ENCODE measurements at regions not wholly inside any gene's neighbourhood (a gene's known extent, or its start where the extent isn't known, plus 50 kb on each side); places are given as distances from the start of the nearest gene placed in this dataset.

DNA sequence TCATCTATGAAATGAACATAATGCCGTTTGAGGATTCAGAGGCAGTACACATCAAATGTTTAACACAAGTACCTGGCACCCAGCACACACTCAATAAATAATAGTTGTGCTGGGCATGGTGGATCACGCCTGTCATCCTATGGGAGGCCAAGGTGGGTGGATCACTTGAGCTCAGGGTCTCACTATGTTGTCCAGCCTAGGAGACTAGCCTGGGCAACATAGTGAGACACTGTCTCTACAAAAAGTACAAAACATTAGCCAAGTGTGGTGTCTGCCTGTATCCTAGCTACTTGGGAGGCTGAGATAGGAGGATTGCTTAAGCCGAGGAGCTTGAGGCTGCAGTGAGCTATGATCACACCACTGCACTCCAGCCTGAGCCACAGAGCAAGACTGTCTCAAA, 98.1 kb upstream of the SALL4 start:
- TF ChIP-seq, protein P1, sequence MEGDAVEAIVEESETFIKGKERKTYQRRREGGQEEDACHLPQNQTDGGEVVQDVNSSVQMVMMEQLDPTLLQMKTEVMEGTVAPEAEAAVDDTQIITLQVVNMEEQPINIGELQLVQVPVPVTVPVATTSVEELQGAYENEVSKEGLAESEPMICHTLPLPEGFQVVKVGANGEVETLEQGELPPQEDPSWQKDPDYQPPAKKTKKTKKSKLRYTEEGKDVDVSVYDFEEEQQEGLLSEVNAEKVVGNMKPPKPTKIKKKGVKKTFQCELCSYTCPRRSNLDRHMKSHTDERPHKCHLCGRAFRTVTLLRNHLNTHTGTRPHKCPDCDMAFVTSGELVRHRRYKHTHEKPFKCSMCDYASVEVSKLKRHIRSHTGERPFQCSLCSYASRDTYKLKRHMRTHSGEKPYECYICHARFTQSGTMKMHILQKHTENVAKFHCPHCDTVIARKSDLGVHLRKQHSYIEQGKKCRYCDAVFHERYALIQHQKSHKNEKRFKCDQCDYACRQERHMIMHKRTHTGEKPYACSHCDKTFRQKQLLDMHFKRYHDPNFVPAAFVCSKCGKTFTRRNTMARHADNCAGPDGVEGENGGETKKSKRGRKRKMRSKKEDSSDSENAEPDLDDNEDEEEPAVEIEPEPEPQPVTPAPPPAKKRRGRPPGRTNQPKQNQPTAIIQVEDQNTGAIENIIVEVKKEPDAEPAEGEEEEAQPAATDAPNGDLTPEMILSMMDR (IDR thresholded peaks at IDR 0.05; ENCODE audit: low read length, missing control alignments), result no peak

GRCh38 chr20:51899674-51900073, 97.4 kb upstream of the SALL4 start:
- no peak overlapping the region for H3K4me3 ChIP-seq (replicated peaks; ENCODE audit: low read depth, low read length)
- DNase-seq (ENCODE audit: low read depth), result no peak
- TF ChIP-seq, protein P1 (IDR thresholded peaks at IDR 0.05; ENCODE audit: low read length, missing control alignments), result no peak

More for the DNA sequence above, 98.1 kb upstream of the SALL4 start:
- H3K4me3 ChIP-seq (replicated peaks; ENCODE audit: low read depth, low read length), result no peak overlapping the region
- no peak for DNase-seq (ENCODE audit: low read depth)

DNA sequence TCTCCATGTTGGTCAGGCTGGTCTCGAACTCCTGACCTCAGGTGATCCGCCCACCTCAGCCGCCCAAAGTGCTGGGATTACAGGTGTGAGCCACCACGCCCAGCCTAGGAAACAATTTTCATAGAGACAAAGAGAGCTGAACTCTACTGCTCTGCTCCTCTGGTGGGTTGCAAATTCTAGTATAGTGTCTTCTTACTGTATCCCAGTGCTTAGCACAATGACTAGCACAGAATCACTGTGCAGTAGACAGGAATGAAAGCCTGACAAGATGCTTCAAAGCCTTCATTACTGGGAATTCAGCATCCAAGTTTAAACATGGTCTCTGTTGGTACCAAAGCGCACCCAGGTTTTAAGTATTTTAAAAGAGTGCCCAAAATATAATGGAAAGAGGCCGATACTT, 96.5 kb upstream of the SALL4 start:
- TF ChIP-seq, protein P1 (IDR thresholded peaks at IDR 0.05; ENCODE audit: low read length, missing control alignments), result no peak
- DNase-seq (ENCODE audit: low read depth), result no peak
- H3K4me3 ChIP-seq (replicated peaks; ENCODE audit: low read depth, low read length), result no peak overlapping the region

DNA sequence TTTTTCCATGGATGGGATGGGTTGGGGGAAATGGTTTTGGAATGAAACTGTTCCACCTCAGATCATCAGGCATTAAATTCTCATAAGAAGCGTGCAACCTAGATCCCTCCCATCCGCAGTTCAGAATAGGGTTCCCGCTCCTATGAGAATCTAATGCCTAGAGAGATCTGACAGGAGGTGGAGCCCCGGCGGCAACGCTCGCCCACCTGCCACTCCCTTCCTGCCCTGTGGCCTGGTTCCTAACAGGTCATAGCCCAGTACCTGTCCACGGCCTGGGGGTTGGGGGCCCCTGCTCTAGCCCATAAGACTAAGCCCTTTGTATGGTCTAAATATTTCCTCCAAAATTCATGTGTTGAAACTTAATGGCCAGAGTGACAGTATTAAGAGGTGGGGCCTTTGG, 92.3 kb upstream of the SALL4 start:
- H3K4me3 ChIP-seq (replicated peaks; ENCODE audit: low read depth, low read length), result no peak overlapping the region
- DNase-seq (ENCODE audit: low read depth), result no peak
- TF ChIP-seq, protein P1 (IDR thresholded peaks at IDR 0.05; ENCODE audit: low read length, missing control alignments), result no peak

DNA sequence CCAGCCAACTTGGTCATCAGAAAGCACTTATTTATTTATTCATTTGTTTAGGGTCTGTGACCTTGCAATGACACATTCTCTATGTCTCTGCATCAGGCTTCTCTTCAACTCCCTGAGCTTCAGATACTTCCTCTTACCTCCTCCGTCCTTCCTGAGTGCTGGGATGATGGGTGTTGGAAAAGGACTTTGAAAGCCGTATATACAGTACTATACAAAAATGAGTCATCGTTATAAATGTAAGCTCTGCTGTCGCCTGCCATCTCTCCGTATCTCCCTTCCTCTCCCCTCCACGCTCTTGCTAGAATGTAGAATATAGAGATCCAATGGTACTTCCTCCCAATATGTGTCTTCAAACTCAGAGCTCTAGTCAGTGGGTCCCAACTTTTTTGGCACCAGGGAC, 91.9 kb upstream of the SALL4 start:
- no peak for DNase-seq (ENCODE audit: low read depth)
- TF ChIP-seq, protein P1 (IDR thresholded peaks at IDR 0.05; ENCODE audit: low read length, missing control alignments), result no peak
- H3K4me3 ChIP-seq (replicated peaks; ENCODE audit: low read depth, low read length), result no peak overlapping the region

DNA sequence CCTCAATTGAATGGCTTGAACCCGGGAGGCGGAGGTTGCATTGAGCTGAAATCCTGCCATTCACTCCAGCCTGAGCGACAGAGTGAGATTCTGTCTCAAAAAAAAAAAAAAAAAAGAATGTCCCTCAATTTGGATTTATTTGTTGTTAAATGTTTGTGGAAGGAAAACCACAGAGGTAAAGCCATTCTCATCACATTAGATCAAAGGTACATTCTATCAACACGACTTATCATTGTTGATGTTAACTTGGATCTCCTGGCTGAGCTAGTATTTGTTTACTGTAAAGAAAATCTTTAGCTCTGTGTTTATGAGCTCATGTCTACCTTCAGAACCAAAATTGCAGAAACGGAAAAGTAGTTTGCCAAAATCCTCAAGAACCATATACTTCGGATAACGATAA, 91.4 kb upstream of the SALL4 start:
- no peak for DNase-seq (ENCODE audit: low read depth)
- no peak overlapping the region for H3K4me3 ChIP-seq (replicated peaks; ENCODE audit: low read depth, low read length)
- TF ChIP-seq, protein P1 (IDR thresholded peaks at IDR 0.05; ENCODE audit: low read length, missing control alignments), result no peak

GRCh38 chr20:51890003-51890402, 87.7 kb upstream of the SALL4 start:
- TF ChIP-seq, protein P1 (IDR thresholded peaks at IDR 0.05; ENCODE audit: low read length, missing control alignments), result no peak
- DNase-seq (ENCODE audit: low read depth), result no peak
- H3K4me3 ChIP-seq (replicated peaks; ENCODE audit: low read depth, low read length), result no peak overlapping the region
